SW480 (cell line): ENCODE measurements at regions not wholly inside any gene's neighbourhood (a gene's known extent, or its start where the extent isn't known, plus 50 kb on each side); places are given as distances from the start of the nearest gene placed in this dataset.

Source experiments
- DNase-seq: peaks from one replicate; pipeline ENCODE4 v3.0.0-alpha.2; 2016; ENCODE audit warnings: low spot score

DNA sequence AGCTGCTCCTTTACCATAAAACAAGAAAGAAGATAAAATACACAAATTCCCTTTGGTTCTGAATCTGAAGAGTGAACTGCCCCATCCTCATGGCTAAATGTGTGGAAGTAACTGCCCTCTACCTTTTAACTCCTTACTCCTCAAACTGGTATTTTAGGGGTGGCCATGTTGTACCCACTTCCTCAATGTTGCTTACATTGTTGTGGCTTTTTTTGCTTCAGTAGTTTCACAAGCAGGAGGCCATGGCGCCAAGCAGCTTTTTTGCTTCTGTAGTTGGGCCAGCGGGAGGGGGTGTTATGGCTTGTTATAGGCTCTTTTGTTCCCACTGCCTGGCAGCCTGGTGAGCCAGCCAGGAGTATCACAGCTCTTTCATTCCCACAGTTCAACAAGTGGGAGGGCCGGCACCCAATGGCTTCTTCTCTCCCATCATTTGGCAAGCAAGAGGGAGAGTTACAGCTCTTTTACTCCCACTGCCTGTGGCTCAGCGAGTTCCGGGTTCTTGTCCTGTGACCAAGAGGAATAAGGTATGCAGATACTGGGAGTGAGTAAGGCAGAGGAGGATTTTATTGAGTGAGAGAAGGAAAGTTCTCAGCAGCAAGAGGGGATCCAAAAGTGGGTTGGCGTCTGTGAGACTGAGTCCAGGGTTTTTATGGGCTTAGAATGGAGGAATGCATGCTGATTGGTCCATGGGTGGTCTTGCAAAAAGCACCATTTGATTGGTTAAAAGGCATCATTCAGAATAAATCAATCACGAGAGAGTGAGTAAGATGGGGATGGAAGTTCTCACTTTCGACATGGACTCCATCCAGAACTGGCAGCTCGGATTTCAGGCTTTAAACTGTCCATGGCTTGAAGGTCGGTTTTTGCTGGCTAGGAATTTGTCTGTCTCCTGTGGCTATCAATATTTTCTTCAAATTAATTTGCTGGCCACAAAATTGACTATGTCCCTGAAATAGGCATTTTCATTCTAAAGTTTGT is 429.6 kb downstream of the HLX start:
- no peak for DNase-seq

DNA sequence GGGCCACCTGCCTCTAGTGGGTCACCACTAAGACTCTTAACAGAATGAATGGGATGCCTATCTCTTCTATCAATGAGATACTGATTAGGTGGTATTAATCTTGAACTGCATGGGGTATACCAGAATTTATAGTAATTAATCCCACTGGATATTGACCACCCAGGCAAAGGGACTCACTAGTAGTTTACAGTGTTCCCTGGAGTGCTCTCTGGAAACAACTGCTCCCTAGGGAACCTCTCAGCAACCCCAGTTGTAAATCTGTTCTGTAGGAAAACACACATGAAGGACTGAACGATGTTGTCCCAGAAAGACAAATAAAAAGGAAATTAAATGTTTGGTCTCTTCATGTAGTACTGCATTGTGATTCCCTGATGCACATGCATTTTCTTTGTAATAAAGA is 430.5 kb downstream of the HLX start:
- no peak for DNase-seq

DNA sequence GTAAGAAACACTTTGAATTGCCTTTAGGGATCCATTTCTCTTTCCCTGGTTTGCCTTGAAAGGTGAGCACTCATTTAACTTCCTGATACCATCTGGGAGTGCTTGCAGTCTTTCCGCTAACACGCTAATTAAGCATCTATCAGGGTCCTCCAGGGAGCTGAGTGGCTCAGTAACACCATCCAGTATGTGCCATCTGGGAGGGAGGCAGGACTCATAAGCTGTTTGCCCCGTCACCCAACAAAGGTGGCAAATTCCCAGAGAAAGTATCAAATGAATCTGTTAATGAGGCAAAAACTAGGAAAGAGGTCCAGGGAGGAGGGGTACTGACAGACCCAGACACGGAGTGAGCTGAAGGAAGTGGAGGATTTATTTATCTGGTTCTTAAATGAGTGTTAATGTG is 430.9 kb downstream of the HLX start:
- DNase-seq: no peak

DNA sequence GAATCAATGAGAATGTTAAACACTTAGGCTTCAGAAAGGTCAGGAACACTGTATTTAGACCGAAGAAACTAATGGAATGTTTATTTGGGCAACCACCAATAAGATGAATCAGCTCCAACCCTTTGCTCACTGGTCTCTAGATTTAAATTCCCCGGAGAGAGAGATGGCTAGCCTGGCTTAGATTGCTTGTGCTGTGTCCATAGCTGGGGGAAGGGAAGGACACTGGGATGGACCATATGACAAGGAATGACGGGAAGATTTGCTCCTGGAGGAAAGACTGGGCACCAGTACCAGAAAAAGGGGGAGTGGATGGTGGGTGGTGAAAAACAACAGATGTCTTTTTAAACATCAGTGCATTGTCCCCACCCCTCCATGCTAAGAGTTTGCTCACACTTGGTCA is 426.6 kb downstream of the DUSP10 start:
- no peak for DNase-seq

DNA sequence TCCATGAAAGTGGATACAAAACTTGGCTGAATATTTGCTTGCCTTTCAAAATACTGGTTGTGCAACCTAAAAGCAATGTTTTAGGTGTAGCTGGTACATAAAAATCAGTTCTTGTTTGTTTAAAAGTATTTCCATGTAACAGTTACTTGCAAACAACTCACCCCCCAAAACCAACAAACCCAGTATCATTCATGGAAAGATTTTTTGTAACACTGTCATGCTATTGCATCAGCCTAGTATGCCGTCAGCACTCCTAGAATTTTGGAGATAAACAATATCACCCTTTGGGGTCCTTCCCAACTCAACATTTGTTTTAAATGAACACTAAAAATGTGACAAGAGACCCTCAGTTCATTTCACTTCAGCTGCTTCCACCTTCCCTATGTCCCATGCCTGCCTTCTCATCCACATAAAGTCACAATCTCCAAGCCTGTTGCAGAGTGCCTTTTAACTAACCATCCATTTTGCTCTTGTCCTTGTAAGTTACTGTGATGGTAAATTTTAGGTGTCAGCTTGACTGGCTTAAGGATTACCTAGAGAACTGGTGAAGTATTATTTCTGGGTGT is 425.3 kb downstream of the DUSP10 start:
- no peak for DNase-seq

DNA sequence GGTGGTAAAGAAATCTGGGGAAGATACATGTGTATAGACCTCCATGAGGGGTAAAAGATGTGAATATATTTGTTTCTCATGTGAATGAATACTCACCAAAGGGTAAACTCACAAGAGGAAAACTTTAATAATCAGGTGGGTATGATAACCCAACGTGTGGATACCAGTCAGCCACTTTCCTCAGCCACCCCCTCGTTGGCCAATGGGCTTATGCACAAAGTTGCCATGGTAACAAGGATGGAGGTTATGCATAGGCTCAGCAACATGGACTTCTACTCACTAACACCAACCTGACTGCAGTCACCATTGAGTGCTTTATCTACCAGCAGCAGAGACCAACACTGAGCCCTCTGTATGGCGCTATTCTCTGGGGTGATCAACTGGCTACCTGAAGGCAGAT is 424.4 kb downstream of the DUSP10 start:
- no peak for DNase-seq

DNA sequence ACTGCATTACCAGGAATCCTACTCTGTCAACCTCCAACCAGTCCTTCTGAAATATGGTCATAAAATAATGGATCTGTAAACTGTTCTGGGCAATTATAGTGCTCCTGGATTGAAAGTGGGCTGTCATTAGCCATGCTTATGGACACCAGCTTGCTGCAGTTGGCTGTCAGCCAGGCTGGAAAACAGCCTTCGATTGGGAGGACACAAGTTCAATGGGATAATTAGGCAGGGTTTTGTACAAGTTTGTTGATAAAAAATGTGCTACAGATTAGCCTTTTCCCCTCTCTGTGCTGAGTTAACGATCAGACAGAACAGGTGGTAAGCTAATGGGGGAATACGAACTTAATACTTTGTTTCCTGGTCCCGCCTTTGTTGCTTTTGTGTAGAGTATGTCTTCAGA is 413.9 kb downstream of the DUSP10 start:
- no peak for DNase-seq

DNA sequence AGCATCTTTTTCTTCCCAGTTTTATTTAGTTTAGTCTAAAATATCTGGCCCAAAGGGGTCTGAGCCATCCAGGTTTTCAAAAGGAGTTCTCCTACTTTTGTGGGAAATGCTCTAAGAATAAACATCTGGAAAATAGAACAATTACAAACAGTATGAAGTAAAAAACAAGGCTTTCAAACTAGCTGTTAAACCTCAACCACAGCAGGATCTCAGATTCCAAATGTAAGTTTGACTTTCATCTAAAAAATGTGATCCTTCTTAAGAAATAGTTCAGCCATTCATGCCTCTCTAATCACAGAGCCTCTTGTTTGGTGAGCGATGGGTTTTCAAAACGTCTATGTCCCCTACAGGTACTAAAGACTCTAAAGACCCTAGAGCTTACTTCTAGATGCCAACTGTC is 413.5 kb downstream of the DUSP10 start:
- DNase-seq: no peak

DNA sequence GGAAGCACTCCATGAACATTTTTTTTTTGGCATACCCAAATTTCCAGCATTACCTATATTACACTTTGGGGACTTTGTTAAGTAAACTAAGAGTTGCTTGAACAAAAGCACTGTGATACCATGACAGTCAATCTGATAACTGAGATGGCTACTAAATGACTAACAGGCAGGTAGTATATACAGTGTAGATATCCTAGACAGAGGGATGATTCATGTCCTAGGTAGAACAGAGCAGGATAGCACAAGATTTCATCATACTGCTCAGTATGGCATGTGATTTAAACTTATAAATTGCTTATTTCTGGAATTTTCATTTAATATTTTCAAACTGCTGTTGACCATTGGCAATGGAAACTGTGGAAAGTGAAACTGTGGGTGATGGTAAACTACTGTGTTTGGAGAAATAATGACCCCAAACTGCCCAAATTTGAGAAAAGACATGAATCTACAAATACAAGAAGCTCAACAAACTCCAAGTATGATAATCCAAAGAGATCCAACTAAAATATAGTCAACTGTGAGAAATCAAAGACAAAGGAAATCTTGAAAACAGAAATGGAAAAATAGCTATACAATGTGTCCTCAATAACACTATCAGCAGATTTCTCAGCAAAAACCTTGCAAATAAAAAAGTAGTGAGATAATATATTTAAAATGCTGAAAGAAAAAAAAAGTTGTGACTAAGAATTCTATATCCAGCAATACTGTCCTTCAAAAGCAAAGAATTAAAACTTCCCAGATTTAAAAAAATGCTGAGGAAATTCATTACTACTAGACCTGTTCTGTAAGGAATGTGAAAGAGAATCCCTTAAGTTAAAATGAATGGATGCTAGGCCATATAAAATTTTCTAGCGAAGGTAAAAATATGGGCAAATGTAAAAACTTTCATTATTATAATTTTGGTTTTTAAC is 410.4 kb downstream of the DUSP10 start:
- DNase-seq: no peak

DNA sequence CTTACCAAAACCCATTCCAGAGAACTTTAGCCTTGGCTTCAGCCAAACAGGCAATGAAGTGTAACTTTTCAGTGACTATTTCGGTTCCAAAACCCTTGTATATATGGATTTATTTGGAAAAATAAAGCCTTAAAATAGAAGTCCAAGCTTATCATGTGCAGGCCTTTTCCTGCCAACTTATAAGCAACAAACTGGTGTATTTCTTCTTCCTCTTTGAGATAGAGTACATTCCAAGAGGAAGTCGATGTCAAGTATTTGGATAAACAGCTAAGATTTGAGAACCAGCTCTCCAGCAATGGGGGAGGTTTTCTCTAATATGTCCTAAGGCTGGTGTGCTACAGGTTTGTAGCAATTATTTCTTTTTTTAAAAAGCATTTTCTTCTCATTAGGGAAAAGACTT is 407.8 kb downstream of the DUSP10 start:
- no peak for DNase-seq

DNA sequence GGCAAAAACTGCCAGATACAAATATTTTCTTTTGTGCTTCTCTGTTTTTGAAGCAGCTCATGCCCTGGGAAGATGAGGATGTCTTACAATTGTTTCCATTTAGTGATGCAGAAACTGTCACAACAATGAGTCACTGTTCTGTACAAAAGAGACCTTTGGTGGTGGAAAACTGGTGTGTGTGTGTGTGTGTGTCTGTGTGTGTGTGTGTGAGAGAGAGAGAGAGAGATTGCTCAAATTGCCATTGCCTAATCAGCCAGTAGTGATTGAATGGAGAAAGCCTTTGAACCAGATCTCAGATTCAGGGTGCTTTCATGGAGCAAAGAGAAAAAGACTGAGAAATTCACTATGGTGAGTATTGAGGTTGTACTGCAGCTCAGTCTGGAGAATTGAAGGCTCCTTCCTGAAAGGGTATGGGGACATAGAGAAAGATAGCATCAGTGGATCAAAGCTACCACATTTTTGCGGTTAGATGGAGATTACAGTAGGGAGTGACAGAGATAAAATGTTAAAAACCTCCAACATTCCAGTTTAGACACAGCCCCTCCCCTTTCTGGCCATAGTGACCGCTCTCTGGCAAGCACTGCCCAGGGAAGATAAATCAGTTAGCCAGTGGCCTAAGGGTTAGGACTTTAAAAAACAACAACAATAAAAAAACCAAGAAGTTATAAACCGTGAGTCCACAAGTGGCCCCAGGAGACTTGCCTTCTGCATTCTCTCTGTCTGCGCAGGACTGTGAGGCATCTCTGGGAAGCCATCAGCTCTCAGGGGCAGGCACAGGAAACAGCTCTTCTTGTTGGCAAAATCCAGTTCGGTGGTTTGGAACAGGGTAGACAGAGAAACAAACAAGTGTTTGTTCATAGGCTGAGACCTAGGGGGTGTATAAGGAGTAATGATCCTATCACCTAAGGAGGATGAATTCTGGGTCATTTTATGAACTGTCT is 406.5 kb downstream of the DUSP10 start:
- DNase-seq: peak; percentile 90

DNA sequence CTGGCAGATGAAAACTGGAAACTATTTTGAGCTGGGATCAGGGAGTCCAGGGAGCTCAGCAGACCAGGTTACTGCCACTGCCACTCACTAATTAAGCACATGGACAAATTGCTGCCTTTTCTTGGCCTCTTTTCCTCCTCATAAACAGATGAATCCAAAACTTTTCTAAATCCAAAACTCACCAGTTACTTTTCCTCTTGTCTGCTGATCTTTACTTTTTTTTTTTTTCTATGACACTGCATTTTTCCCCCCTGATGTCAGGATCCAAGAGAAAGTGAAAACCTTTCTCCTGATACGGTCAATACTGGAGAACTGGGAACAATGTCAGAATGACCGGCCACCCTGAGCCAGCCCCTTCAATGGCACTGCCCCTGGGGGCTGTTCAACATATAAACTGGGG is 405.8 kb downstream of the DUSP10 start:
- no peak for DNase-seq

DNA sequence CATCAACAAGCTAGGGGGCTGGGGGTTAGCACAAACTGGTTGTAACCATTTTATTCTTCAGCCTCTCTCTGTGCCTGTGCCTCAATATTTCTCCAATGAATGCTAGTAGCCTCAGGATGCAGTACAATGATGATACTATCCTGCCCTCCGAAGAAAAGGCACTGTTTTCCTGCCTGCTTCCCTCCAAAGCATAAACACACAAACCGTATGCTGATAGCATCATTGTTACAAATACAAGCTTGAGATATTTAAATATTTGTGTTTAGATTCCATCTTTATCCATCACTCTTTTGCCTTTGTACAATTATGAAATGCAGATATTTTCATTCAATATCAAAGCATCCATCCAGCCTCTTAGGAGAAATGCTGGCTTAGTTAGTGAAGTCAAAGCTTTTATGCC is 404.8 kb downstream of the DUSP10 start:
- DNase-seq: no peak

DNA sequence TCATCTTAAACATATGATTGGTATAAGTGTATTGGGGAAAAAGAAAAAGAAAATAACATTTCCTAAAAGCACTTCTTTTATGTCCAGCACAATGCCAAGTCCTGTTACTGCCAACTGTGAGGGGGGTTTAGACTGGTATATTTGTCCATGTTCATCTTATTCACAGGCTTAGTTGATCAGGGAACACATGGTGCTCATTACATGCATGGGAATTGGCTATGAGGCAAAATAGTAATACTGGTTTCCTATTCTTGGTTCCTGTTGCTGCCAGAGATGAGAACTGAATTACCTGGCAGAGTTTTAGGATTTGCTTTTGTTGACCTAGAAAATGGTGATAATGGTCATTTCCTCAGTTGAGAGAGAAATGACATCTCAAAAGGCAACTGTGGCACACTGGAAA is 398.8 kb downstream of the DUSP10 start:
- DNase-seq: no peak

DNA sequence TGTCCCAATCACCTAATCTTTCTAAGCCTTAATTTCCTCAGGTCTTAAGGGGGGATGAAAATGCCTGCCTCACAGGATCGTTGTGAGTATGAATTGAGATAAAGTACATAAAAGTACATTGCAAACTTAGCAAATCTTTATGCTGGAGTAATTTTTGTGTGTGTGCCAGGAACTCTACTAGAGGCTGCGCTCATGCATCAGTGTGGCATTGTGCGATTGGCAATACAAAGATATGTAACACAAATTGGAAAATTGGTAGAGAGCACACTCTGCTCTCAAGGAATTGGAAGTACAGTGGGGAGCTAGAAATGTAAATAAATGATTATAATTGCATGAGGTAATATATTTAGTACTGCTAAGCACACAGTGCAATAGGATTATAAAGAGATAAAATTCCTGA is 398.3 kb downstream of the DUSP10 start:
- no peak for DNase-seq

DNA sequence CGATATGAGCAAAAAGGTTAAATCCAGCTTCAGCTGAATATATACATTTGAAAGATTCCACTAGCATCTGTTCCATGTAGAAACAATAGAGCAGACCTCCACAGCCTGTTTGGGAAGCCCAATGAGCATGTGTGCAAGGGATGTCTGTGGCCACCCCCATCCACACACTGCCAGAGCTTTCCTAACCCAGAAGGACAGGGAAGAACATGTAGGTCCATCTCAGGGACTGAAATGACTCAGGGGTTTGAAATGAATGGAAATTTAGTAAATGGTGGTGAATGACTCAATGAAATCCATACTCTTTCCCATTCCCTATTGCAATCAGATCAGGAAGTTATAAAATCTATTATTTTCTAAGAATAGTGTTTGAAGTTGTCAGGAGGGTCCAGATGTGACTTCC is 397.2 kb downstream of the DUSP10 start:
- DNase-seq: no peak

DNA sequence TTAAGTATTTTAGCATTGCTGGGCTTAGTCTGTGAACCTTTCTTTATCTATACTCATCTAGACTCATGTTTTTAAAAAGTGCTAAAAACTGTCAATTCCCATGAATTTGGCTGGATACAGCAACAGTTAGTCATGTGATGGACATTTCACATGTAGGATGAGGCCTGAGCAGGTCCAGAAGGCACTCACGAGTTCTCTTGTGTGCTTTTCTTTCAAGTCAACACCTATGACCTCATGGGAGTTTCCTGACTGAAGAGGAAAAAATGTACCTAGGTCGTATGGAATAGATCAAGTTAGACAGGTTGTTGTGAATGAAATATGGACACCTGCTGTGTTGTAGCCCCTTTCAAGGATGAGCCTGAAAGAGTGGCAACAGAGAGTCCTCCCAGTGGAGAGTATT is 394.2 kb downstream of the DUSP10 start:
- DNase-seq: no peak

DNA sequence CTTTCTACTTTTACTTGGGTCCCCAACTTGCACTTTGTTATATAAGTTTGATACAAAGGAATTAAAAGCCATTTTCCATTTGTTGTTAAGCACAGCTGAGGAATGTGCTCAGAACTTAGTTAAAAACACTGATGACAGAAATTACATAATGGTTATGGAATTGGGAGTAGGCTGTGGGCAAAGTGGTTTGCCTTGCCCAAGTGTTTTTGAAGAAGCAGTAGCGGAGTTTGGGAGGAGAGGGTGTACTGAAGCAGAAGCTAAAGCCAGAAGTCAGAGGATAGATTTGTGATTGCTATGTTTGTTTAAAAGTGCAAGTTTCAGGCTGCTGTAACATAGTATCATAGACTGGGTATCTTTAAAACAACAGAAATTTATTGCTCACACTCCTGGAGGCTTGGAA is 391.8 kb downstream of the DUSP10 start:
- no peak for DNase-seq

DNA sequence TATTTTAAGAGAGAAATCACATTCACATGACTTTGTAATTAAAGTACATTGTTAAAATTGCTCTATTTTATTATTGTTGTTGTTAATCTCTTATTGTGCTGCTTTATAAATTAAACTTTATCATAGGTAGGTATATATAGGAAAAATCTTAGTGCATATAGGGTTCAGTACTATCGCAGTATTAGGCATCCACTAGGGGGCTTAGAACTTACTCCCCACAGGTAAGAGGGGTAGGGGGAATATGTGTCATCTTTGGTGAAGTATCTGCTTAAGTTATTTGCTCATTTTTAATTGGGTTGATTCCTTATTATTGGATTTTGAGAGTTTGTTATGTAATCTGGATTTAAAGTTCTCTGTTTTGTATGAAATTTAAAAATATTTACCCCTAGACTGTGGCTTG is 385.2 kb downstream of the DUSP10 start:
- DNase-seq: no peak

DNA sequence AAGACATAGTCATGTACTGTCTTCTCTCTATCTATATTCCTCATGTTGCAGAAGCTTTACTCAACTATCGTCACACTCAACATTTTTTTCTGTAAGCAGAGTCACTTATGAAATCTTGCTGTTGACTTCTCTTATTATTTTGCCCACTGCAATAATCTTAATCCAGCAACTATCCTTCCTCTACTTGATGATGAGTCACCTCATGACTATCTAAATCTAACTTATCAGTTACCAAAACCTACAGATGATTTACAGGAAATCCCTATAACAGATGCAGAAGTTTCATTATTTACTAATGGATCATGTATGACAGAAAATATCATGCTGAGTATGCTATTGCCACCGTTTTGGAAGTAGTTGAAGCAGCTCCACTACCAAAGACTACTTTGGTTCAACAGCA is 378.9 kb downstream of the DUSP10 start:
- DNase-seq: no peak

DNA sequence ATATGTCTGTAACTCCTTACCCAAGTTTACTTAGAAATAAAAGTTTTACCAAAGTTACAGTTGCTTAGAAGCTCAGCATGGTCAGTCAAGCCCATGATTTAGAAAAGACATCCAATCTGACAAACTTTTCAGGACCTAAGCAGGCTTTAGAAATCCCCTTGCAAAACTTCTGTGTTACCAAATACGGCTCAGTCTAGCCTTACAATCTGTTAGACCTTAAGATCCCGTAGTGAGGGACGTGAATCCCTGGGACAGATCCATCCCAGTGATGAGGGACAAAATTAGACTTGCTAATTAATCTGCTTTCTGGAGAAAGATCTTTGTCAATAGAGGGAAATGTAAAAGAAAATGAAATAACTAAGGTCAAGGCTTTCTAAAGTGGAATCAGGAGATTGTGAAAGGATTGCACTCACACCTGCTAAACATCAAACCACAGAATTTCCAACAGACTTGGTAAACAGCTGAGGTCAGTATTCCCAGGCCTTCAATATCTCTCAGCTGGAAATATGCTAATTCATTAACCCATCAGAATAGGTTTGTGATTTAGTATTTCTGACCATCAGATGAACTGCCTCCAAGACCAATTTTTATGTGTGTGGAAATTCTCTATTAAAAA is 375.3 kb downstream of the DUSP10 start:
- no peak for DNase-seq
